ENCODE measurements at regions not wholly inside any gene's neighbourhood (a gene's known extent, or its start where the extent isn't known, plus 50 kb on each side); places are given as distances from the start of the nearest gene placed in this dataset.

DNA sequence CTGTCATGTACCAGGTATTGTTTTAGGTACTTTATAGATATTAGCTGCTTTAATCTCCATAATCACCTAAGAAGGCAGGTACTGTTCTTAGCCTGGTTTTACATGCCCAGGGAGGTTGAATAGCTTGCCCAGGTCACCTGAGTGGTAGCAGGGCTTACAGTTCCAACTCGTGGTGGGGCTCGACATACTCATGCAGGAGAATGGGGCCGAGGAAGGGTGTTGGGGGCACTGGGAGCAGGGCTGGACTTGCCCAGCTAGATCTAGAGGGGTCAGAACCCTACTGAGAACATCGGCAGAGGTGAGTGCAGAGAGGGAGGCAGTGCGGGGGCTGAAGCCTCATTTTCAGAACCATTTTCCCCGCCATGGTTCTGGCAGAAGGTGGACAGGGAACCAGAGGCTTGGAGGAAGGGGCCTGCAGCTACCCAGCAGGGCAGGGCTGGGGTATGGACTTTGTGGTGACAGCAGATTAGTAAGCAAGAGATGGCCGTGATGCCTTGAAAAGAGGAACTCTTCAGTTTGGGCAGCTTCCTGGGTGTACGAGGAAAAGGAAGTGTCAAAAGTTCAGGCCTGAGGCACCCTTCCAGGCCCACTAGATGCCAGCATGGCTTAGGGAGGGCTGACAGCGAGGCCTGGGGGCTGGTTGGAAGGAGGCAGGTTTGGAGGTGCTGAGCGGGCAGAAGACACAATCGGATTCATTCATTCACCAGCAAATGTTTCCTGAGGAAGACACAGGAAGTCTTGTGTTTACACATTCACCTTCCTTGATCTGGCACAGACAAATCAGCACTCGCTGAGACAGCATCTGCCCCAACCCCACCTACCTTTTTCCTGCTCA is 54.7 kb upstream of the LYVE1 start:
- no peak for DNase-seq (ENCODE audit: low read depth)

DNA sequence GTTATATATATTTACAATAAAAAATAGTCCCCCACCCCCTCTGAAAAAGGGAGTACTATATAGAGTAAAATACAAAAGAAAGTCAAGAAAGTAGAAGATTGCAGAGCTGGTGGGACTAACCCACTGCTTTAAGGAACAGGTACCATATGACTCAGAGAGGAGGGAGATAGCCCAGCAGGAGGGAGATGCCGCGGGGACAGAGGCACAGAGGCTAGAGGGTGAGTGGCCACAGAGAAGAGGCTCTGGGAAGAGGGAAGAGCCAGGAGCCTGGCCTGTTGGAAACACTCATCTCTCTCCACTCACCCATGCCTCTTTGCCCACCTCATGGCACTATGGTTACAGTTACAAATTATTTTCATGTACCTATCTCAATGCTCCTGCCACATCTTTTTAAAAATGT is 53.6 kb upstream of the LYVE1 start:
- no peak for DNase-seq (ENCODE audit: low read depth)
- no peak overlapping the region for H3K4me3 ChIP-seq (ENCODE audit: control insufficient read depth, low read depth, low read length)
- TF ChIP-seq, protein P1, sequence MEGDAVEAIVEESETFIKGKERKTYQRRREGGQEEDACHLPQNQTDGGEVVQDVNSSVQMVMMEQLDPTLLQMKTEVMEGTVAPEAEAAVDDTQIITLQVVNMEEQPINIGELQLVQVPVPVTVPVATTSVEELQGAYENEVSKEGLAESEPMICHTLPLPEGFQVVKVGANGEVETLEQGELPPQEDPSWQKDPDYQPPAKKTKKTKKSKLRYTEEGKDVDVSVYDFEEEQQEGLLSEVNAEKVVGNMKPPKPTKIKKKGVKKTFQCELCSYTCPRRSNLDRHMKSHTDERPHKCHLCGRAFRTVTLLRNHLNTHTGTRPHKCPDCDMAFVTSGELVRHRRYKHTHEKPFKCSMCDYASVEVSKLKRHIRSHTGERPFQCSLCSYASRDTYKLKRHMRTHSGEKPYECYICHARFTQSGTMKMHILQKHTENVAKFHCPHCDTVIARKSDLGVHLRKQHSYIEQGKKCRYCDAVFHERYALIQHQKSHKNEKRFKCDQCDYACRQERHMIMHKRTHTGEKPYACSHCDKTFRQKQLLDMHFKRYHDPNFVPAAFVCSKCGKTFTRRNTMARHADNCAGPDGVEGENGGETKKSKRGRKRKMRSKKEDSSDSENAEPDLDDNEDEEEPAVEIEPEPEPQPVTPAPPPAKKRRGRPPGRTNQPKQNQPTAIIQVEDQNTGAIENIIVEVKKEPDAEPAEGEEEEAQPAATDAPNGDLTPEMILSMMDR (conservative IDR thresholded peaks at IDR 0.05; ENCODE audit: control insufficient read depth, insufficient read depth, low read depth, low read length): no peak

More for the DNA sequence above, 54.7 kb upstream of the LYVE1 start:
- TF ChIP-seq, protein P1 (conservative IDR thresholded peaks at IDR 0.05; ENCODE audit: control insufficient read depth, insufficient read depth, low read depth, low read length): no peak
- no peak overlapping the region for H3K4me3 ChIP-seq (ENCODE audit: control insufficient read depth, low read depth, low read length)

DNA sequence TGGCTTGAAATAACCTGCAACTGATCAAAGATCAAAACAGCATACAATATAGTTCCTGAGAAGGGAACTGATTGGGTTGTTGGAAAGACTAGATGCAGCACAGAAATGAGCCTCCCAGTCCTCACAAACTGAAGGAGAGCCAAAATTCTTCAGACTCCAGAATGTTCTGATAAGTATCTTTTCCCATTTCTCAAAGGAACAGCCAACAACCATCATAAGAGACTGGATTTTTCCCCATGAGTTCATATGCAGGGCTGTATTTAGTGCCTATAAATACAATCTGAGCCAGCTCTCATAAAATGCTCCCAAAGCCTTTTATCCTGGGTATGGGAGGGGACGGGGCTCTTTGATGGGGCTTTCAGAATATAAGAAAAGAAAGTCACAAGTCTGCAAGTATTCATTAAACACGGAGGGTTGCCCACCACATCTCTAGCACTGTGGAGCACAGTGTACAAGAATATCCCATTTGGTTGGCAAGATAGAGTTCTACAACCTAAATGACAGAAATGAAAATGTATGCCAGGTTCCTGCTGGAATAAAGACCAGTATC is 50.7 kb upstream of the LYVE1 start:
- DNase-seq (ENCODE audit: low read depth): no peak
- H3K4me3 ChIP-seq (ENCODE audit: control insufficient read depth, low read depth, low read length): no peak overlapping the region
- TF ChIP-seq, protein P1 (conservative IDR thresholded peaks at IDR 0.05; ENCODE audit: control insufficient read depth, insufficient read depth, low read depth, low read length): no peak

DNA sequence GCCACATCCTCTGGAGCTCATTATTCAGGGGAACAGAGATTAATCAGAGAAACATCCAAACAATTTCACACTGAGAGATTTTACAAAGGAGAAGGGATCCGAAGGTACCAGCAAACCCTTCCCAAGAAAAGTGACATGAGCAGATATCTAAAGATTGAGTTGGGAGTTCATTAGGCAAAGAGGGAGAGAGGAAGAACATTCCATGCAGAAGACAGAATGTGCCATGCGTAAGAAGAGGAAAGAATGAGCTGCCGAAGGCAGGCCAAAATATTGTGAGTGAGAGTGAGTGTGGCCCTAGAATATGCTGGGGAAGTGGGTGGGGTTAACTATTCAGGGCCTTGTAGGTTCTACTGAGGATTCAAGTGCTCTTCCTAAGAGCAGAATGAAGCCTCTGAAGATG is 50.0 kb upstream of the LYVE1 start:
- no peak for DNase-seq (ENCODE audit: low read depth)
- H3K4me3 ChIP-seq (ENCODE audit: control insufficient read depth, low read depth, low read length): no peak overlapping the region
- TF ChIP-seq, protein P1 (conservative IDR thresholded peaks at IDR 0.05; ENCODE audit: control insufficient read depth, insufficient read depth, low read depth, low read length): no peak

Data from fibroblast of mammary gland (primary cell).